ENCODE measurements at regions not wholly inside any gene's neighbourhood (a gene's known extent, or its start where the extent isn't known, plus 50 kb on each side); places are given as distances from the start of the nearest gene placed in this dataset.

- DNase-seq (ENCODE audit: low spot score): no peak
- H3K36me3 Mint-ChIP-seq (ENCODE audit: low read depth): no peaks in the 10 kb centered on the region
- intact Hi-C loops (cut with micrococcal nuclease): no loop called here
- H3K4me1 Mint-ChIP-seq (ENCODE audit: low read depth): peaks cover 8% of the 10 kb centered on the region
- no peaks in the 10 kb centered on the region for H3K9me3 Mint-ChIP-seq
- H3K27me3 Mint-ChIP-seq (ENCODE audit: insufficient read depth): peaks cover 3% of the 10 kb centered on the region
- no peak overlapping the region for H3K27ac Mint-ChIP-seq
- H3K4me3 Mint-ChIP-seq: no peak overlapping the region
Observed at GRCh38 chr3:34362910-34363309, 564.5 kb downstream of the PDCD6IP start.

GRCh38 chr3:34363881-34364280 is 565.5 kb downstream of the PDCD6IP start:
- H3K9me3 Mint-ChIP-seq: no peaks in the 10 kb centered on the region
- no peak overlapping the region for H3K27ac Mint-ChIP-seq
- peaks cover 8% of the 10 kb centered on the region for H3K4me1 Mint-ChIP-seq (ENCODE audit: low read depth)
- H3K4me3 Mint-ChIP-seq: no peak overlapping the region
- no peak for DNase-seq (ENCODE audit: low spot score)
- no peaks in the 10 kb centered on the region for H3K36me3 Mint-ChIP-seq (ENCODE audit: low read depth)
- intact Hi-C loops (cut with micrococcal nuclease): no loop called here
- peaks cover 3% of the 10 kb centered on the region for H3K27me3 Mint-ChIP-seq (ENCODE audit: insufficient read depth)

DNA sequence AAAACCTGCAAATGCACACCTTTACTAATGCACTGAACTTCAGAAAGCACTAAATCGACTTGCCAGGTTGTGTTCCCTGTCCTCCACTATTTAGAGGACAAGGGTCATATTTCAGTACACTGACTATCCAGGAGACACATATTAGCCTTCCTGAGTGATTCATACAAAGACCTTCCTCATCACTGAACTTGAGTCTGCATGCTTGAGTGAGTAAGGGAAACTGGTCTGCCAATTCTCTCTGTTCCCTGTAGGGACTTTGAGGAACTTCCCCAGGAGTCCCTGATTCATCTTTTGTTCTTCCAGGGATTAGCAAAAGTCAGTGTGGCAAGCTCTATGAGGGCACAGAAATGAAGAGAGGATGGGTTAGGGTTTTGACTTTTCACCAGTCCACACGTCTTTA is 565.9 kb downstream of the PDCD6IP start:
- Mint-ChIP-seq H3K4me3 (no peak overlapping the region), H3K27ac (no peak overlapping the region), H3K36me3 (ENCODE audit: low read depth) (no peaks in the 10 kb centered on the region), H3K4me1 (ENCODE audit: low read depth) (peaks cover 8% of the 10 kb centered on the region), H3K27me3 (ENCODE audit: insufficient read depth) (peaks cover 3% of the 10 kb centered on the region), H3K9me3 (no peaks in the 10 kb centered on the region)
- intact Hi-C loops (cut with micrococcal nuclease): no loop called here
- DNase-seq (ENCODE audit: low spot score): no peak

DNA sequence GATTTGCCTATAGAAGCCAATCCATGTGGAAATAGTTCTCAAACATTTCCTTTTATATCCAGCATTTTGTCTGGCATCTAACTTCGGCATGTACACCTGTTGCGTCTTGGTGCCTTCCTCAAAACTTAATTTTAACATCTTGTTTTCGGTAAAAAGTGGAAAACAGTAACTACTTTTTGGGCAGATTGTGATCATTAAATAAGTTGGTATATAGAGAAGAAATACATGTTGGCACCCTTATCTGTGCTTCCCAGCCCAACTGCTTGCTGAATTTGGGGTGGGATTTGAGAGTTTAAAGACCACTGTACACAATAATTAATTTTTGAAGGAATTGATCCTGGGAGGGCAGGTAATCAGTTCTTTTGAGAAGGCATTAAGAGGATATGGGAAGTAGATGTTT is 566.8 kb downstream of the PDCD6IP start:
- no peaks in the 10 kb centered on the region for H3K36me3 Mint-ChIP-seq (ENCODE audit: low read depth)
- no peaks in the 10 kb centered on the region for H3K9me3 Mint-ChIP-seq
- no peak overlapping the region for H3K27ac Mint-ChIP-seq
- DNase-seq (ENCODE audit: low spot score): no peak
- H3K4me3 Mint-ChIP-seq: no peak overlapping the region
- peaks cover 3% of the 10 kb centered on the region for H3K27me3 Mint-ChIP-seq (ENCODE audit: insufficient read depth)
- intact Hi-C loops (cut with micrococcal nuclease): no loop called here
- H3K4me1 Mint-ChIP-seq (ENCODE audit: low read depth): peaks cover 8% of the 10 kb centered on the region

DNA sequence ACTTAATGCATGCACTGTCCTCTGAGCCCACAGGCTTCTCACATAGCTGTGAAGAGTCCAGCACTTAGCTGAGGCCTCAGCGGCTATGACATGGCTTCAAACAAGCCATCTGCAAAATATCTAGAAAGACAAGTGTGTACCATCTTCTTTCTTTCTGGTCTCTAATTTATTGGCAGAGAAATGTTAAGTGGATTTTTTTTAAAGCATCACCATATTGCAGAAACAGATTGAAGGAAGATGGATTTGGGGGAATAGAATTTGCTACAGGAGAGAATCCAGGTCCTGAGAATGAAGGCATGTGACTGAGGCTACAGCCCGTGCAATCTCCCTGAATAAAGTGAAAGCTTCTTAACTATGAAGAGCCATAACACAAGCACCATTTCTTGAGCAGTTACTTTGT is 567.3 kb downstream of the PDCD6IP start:
- Mint-ChIP-seq H3K9me3 (no peaks in the 10 kb centered on the region), H3K4me3 (no peak overlapping the region), H3K36me3 (ENCODE audit: low read depth) (no peaks in the 10 kb centered on the region), H3K4me1 (ENCODE audit: low read depth) (peaks cover 8% of the 10 kb centered on the region), H3K27ac (no peak overlapping the region), H3K27me3 (ENCODE audit: insufficient read depth) (peaks cover 3% of the 10 kb centered on the region)
- intact Hi-C loops (cut with micrococcal nuclease): no loop called here
- no peak for DNase-seq (ENCODE audit: low spot score)

GRCh38 chr3:34367521-34367920 is 569.1 kb downstream of the PDCD6IP start:
- Mint-ChIP-seq H3K9me3 (no peaks in the 10 kb centered on the region), H3K4me3 (no peak overlapping the region), H3K27ac (no peak overlapping the region), H3K4me1 (ENCODE audit: low read depth) (no peaks in the 10 kb centered on the region), H3K27me3 (ENCODE audit: insufficient read depth) (no peaks in the 10 kb centered on the region), H3K36me3 (ENCODE audit: low read depth) (no peaks in the 10 kb centered on the region)
- intact Hi-C loops (cut with micrococcal nuclease): no loop called here
- no peak for DNase-seq (ENCODE audit: low spot score)

DNA sequence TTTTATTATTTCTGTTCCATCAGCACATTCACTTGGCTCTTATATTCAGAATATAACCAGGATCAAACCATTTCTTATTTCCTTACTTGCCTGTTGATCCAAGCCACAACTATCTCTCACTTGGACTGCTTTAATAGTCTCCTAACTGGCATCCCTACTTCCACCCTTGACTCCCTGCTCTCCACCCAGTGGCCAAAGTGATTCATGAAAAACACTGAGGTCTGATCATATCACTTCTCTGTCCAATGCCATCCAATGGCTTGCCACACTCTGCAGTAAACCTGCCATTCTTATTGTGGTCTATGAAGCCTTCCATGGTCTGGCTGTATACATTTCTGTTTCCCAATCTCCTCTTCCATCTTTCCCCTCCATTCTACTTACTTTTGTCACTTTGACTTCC is 576.1 kb downstream of the PDCD6IP start:
- Mint-ChIP-seq H3K4me3 (no peak overlapping the region), H3K36me3 (ENCODE audit: low read depth) (no peaks in the 10 kb centered on the region)

GRCh38 chr3:34376691-34377090 is 578.3 kb downstream of the PDCD6IP start:
- intact Hi-C loops (cut with micrococcal nuclease): no loop called here
- Mint-ChIP-seq H3K4me3 (no peak overlapping the region), H3K36me3 (ENCODE audit: low read depth) (no peaks in the 10 kb centered on the region), H3K27me3 (ENCODE audit: insufficient read depth) (no peaks in the 10 kb centered on the region), H3K4me1 (ENCODE audit: low read depth) (no peaks in the 10 kb centered on the region), H3K9me3 (no peaks in the 10 kb centered on the region), H3K27ac (no peak overlapping the region)
- DNase-seq (ENCODE audit: low spot score): no peak

More for the DNA sequence above, 576.1 kb downstream of the PDCD6IP start:
- no peaks in the 10 kb centered on the region for H3K9me3 Mint-ChIP-seq
- H3K27ac Mint-ChIP-seq: no peak overlapping the region
- H3K27me3 Mint-ChIP-seq (ENCODE audit: insufficient read depth): no peaks in the 10 kb centered on the region
- no peaks in the 10 kb centered on the region for H3K4me1 Mint-ChIP-seq (ENCODE audit: low read depth)
- intact Hi-C loops (cut with micrococcal nuclease): no loop called here
- no peak for DNase-seq (ENCODE audit: low spot score)

DNA sequence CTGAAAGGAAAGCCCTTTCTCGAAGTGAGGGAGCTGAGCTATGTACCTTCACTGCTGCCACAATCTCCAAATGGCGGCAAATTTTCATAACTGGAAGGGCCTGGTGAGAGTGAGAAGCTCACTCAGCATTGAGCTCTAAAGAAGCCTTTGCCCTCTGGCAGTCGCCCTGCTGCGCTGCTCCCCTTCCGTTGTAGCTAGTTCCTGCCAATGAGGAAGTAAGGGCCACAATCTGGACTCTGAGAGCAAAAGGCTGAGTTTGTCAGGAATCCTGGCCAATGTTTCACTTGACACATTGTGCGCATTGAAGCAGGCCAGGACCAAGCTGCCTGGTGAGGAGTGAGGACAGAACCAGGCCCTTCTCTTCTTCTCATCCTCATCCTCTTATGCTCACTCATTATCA is 579.5 kb downstream of the PDCD6IP start:
- H3K27ac Mint-ChIP-seq: no peak overlapping the region
- no peak for DNase-seq (ENCODE audit: low spot score)
- no peaks in the 10 kb centered on the region for H3K4me1 Mint-ChIP-seq (ENCODE audit: low read depth)
- no peak overlapping the region for H3K4me3 Mint-ChIP-seq
- H3K27me3 Mint-ChIP-seq (ENCODE audit: insufficient read depth): no peaks in the 10 kb centered on the region
- intact Hi-C loops (cut with micrococcal nuclease): no loop called here
- no peaks in the 10 kb centered on the region for H3K9me3 Mint-ChIP-seq
- H3K36me3 Mint-ChIP-seq (ENCODE audit: low read depth): no peaks in the 10 kb centered on the region

- no peaks in the 10 kb centered on the region for H3K27me3 Mint-ChIP-seq (ENCODE audit: insufficient read depth)
- H3K36me3 Mint-ChIP-seq (ENCODE audit: low read depth): no peaks in the 10 kb centered on the region
- no peak overlapping the region for H3K4me3 Mint-ChIP-seq
- DNase-seq (ENCODE audit: low spot score): no peak
- intact Hi-C loops (cut with micrococcal nuclease): no loop called here
- H3K27ac Mint-ChIP-seq: no peak overlapping the region
- H3K9me3 Mint-ChIP-seq: no peaks in the 10 kb centered on the region
- H3K4me1 Mint-ChIP-seq (ENCODE audit: low read depth): no peaks in the 10 kb centered on the region
Observed at GRCh38 chr3:34381243-34381642, 582.8 kb downstream of the PDCD6IP start.

GRCh38 chr3:34382859-34383258 is 584.4 kb downstream of the PDCD6IP start:
- Mint-ChIP-seq H3K27ac (no peak overlapping the region), H3K27me3 (ENCODE audit: insufficient read depth) (no peaks in the 10 kb centered on the region), H3K36me3 (ENCODE audit: low read depth) (no peaks in the 10 kb centered on the region), H3K4me3 (no peak overlapping the region), H3K9me3 (no peaks in the 10 kb centered on the region), H3K4me1 (ENCODE audit: low read depth) (no peaks in the 10 kb centered on the region)
- DNase-seq (ENCODE audit: low spot score): no peak
- intact Hi-C loops (cut with micrococcal nuclease): no loop called here

DNA sequence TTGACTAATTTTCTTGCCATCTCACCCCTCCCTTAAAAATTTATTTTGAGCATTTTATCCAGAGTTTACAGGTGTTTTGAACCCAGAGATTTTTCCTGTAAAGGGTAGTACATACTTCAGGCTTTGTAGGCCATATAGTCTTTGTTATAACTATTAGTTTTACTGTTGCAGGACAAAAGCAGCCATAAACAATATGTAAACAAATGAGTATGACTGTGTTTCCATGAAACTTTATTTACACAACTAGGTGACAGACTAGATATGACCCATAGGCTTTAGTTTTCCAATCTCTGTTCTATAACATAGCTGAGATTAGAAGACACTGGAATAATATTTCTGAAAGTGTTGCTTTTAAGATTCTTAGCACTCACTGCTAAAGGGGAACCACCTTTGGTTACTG is 587.9 kb downstream of the PDCD6IP start:
- Mint-ChIP-seq H3K27ac (no peak overlapping the region), H3K4me1 (ENCODE audit: low read depth) (no peaks in the 10 kb centered on the region), H3K27me3 (ENCODE audit: insufficient read depth) (no peaks in the 10 kb centered on the region), H3K4me3 (no peak overlapping the region), H3K9me3 (no peaks in the 10 kb centered on the region), H3K36me3 (ENCODE audit: low read depth) (no peaks in the 10 kb centered on the region)
- intact Hi-C loops (cut with micrococcal nuclease): no loop called here
- DNase-seq (ENCODE audit: low spot score): no peak

DNA sequence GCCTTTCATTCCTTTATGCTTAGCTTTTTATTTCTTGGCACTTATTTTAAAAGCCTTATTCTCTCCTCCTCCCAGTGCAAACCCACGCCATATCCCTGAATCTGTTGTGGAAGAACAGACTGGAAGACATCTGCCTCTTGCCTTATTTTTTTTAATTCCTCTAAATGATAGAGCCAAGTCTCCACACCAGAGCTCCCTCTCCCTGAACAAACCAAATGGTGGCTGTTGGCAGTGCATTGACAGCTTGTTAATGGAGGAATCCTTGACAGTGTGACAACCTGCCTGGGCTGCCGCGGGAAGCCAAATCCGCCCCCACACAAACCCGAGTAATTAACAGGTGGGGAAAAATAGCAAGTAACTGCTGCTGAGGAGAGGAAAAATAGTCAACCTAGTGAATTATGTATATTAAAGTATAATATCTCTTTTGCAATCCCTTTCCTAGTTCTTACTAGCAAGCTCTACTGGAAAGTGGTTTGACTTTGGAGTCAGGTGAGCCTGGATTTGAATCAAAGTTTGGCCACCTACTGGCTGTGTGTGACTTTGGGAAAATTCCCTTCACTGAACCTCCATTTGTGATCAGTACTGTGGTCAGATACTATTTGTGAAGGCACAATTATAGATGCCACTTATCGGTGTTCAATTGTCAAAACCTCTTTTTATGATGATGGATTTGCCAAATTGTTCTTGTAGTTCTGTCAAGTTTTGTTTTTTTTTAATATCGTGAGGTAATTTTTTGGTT is 589.6 kb downstream of the PDCD6IP start:
- H3K36me3 Mint-ChIP-seq (ENCODE audit: low read depth): no peaks in the 10 kb centered on the region
- H3K4me3 Mint-ChIP-seq: no peak overlapping the region
- no peaks in the 10 kb centered on the region for H3K4me1 Mint-ChIP-seq (ENCODE audit: low read depth)
- H3K27ac Mint-ChIP-seq: no peak overlapping the region
- no peaks in the 10 kb centered on the region for H3K27me3 Mint-ChIP-seq (ENCODE audit: insufficient read depth)
- intact Hi-C loops (cut with micrococcal nuclease): no loop called here
- no peaks in the 10 kb centered on the region for H3K9me3 Mint-ChIP-seq
- no peak for DNase-seq (ENCODE audit: low spot score)

GRCh38 chr3:34388830-34389229 is 590.4 kb downstream of the PDCD6IP start:
- H3K36me3 Mint-ChIP-seq (ENCODE audit: low read depth): no peaks in the 10 kb centered on the region
- H3K4me3 Mint-ChIP-seq: no peak overlapping the region
- DNase-seq (ENCODE audit: low spot score): no peak
- no peak overlapping the region for H3K27ac Mint-ChIP-seq
- no peaks in the 10 kb centered on the region for H3K9me3 Mint-ChIP-seq
- intact Hi-C loops (cut with micrococcal nuclease): no loop called here
- no peaks in the 10 kb centered on the region for H3K4me1 Mint-ChIP-seq (ENCODE audit: low read depth)
- H3K27me3 Mint-ChIP-seq (ENCODE audit: insufficient read depth): no peaks in the 10 kb centered on the region
